NT2/D1 (cell line): ENCODE measurements at regions not wholly inside any gene's neighbourhood (a gene's known extent, or its start where the extent isn't known, plus 50 kb on each side); places are given as distances from the start of the nearest gene placed in this dataset.

ENCODE experiments used
- SUZ12 ChIP-seq: IDR thresholded peaks from 2 replicates; pipeline ENCODE4 v1.6.1; 2011; ENCODE audit not compliant: insufficient read length, insufficient read depth; ENCODE audit errors: extremely low read depth
- YY1 ChIP-seq: IDR thresholded peaks from 2 replicates; pipeline ENCODE4 v1.6.1; 2011; ENCODE audit not compliant: insufficient read length, insufficient read depth
- ZNF274 ChIP-seq: IDR thresholded peaks from 2 replicates; pipeline ENCODE4 v1.6.1; 2011; ENCODE audit warnings: mild to moderate bottlenecking, low read depth, low read length

DNA sequence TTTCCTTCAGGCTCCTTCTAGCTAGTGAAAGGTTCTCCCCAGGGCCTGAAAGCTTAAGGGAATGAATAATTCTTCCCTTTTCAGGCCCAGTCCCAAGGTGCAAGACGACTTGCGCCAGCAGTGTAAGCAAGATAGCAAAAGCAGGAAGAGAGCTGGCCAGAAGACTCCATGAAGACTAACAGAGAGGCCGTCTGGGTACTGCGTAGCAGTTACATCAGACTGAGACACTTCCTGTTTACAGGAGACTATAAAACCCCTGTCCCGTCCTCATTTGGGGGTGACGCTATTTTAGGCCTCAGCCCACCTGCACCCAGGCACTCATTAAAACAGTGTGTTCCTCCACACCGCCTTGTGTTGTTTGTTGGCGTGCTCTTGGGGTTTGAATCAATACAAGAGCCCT is 90.7 kb upstream of the MOCS2 start:
- TF ChIP-seq SUZ12 (no peak), YY1 (no peak), ZNF274 (no peak)
